HG03521 (cell line): ENCODE measurements at regions not wholly inside any gene's neighbourhood (a gene's known extent, or its start where the extent isn't known, plus 50 kb on each side); places are given as distances from the start of the nearest gene placed in this dataset.
"Not testable (repeated sequence)": the region's sequence is repeated elsewhere in the genome, so short reads cannot be mapped to it uniquely, and the experiment has no call there.

ENCODE experiments used
- ATAC-seq: cut with Tn5 transposase; IDR thresholded peaks from one replicate; pipeline ENCODE4 v1.9.1; 2021; ENCODE audit warnings: mild to moderate bottlenecking, moderate library complexity; ENCODE audit not compliant: unreplicated experiment

GRCh38 chr14:29353513-29353912, 574.1 kb downstream of the PRKD1 start:
- no peak for ATAC-seq

GRCh38 chr14:29354486-29354885, 573.2 kb downstream of the PRKD1 start:
- ATAC-seq: no peak

DNA sequence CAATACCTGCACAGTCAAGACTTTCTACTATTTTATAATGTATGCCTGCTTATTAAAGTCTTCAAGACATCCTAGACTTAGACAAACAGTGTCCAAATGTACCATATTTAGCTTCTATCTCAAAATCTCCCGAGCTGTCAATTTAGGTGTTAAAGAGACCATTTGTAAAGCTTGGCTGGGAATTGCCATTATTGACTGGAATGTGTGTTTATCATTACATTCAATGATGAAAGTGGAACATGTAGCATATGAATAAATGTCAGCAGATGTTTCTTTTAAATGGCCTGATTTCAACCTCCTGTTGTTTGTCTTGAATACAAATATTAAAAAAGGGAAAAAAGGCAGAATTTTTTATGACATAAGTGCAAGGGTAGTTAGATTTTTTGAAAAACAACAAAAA, 572.3 kb downstream of the PRKD1 start:
- no peak for ATAC-seq

DNA sequence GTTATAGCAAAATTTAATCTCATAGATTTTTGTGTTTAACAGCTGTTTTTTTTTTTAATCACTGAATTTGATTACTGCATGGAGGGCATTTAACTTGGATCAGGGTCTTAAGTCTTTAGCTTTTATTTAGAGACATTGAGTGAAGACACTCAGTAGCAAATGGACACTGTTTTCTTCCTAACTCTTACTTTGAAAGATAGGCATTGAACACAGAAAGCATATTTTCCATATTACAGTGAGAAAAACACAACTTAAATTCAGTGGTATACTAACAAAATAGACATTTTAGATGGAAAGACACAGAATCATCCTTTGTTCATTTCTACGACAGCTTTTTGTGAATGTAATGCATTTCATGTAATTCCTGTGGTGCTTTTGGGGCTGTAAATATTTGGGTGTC, 571.8 kb downstream of the PRKD1 start:
- no peak for ATAC-seq

DNA sequence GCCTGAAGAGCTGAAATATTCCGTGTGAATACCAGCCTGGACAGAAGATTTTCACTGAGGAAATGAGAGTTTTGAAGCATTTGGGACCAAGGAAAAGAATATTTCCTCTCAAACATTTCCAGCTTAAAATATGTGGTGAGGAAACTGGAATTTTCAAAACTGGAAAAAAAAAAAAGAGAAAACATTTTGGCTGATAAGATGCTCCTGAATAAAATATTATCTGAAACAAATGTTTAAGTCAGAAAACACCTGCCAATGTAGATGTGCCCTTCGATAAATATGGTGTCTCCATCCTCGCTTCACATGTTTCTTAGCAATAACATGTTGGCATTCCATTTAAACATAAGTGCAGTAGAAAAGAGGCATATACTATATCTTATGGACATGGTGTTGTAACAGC, 567.0 kb downstream of the PRKD1 start:
- ATAC-seq: no peak

DNA sequence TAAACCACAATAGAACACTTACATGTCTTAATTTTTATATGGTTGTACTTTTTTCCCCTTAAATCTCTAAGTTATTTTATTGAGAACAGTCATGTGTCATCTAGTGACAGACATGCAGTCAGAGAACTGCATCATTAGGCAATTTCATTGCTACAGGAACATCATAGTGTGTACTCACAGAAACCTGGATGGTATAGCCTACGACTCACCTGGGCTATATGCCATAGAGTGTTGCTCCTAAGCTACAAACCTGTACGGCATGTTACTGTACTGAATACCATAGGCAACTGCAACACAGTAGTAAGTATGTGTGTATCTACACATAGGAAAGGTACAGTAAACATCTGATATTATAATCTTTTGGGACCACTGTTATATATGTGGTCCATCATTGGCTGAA, 557.6 kb downstream of the PRKD1 start:
- ATAC-seq: no peak

DNA sequence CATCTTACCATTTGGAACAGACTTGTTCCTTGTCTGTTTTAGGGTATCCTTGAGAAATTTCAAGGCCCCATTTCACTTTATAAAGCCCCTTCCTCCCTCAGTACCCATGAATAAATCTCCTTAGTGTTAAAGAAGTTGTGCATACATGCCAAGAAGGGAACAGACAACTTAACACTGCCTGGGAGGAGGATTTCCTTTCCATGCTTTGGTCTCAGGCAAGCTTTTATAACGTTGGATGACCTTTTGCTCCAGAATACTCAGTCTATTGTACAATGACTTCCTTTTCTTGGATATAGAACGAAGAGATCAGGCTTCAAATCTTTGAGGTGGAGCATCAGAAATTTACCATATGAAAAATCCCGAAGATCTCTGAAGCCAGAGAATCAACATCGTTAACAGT, 551.4 kb downstream of the PRKD1 start:
- ATAC-seq: no peak

- ATAC-seq: no peak
Measured at GRCh38 chr14:29380826-29381225, 546.8 kb downstream of the PRKD1 start.

GRCh38 chr14:29388571-29388970, 539.1 kb downstream of the PRKD1 start:
- no peak for ATAC-seq

GRCh38 chr14:29390081-29390832, 537.4 kb downstream of the PRKD1 start:
- no peak for ATAC-seq

DNA sequence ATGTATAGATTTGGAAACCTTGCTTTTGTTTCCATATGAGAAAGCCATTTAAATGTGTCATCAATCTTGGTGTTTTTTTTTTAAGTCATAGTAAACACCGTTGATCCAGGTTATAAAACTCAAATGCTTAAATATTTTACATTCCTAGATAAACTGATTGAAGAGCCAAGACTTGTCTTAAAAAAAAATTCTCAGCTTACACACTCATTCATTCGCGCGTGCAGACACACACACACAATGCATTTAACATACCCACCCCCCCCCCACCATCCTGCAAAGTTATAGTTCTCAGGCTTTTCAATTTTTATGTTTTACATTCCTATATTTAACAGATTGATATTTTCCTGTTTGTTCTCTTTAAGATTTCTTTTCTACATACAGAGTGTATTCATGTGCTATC, 536.4 kb downstream of the PRKD1 start:
- no peak for ATAC-seq

- no peak for ATAC-seq
Measured at GRCh38 chr14:29391801-29392200, 535.8 kb downstream of the PRKD1 start.

DNA sequence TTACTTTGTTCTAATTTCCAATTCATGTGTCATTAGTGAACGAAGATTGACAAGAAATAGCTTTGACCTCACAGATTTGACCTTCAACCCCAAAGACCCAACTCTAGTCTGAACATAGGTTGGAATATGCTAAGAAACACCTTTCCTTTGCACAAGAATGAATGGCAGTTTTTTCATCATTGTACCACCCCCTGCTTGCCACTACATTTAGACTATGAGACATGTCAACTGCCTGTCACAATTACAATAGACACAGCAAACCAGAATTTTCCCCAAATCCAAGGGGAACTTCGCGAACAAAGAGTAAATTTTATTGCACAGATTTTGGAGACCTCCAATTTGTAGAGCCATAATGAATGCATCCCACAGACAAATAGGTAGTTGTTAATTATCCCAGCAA, 535.4 kb downstream of the PRKD1 start:
- ATAC-seq: no peak

DNA sequence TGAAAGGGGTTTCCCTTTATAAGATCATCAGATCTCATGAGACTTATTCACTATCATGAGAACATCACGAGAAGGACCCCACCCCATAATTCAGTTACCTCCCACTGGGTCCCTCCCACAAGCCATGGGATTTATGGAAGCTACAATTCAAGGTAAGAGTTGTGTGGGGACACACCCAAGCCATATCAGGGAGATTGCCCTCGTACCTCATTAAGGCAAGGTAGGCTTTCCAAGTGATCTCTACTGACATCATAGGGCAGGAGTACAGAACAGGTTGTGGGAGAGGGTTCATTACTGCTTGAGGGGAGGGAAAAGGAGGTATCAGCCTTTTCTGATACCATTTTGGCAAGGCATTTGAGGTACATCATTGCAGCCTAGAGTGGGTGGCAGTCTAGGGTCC, 524.6 kb downstream of the PRKD1 start:
- ATAC-seq: no peak

DNA sequence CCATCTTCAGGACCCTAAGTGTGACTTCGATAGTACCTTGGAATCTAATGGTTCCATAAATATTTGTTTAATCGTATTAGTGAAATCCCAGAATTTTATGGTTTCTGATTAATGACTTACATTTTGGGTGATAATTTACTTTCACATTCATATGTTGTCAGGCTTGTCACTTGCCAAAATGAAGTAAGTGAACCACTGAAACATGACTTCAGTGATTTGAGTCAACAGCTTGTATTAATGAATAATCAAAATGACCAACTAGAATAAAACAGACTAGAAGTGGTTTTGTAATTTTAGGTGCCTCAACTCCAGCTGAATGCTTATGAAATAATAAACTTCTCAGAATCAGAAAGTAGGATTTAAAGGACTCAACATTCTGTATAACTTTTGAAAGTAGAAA, 517.1 kb downstream of the PRKD1 start:
- ATAC-seq: no peak

GRCh38 chr14:29414931-29415330, 512.7 kb downstream of the PRKD1 start:
- not testable (repeated sequence) for ATAC-seq

DNA sequence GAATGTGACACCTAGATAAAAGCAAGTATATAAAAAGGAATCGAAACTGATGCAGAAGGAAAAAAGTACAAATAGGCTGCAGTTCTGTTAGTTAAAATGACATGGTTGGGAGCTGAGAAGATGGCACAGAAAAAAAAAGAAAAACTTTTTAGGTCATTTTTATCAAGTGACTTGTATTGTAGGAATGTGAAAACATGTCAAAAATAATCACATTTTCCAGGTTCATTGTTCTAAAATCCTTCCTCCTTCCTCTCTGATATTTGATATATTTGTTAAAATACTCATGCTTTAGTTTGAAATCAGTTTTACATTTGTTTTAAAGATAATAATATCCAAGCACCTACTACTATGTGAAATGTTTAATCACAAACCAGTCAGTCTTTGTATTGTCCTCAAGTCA, 507.9 kb downstream of the PRKD1 start:
- ATAC-seq: no peak

DNA sequence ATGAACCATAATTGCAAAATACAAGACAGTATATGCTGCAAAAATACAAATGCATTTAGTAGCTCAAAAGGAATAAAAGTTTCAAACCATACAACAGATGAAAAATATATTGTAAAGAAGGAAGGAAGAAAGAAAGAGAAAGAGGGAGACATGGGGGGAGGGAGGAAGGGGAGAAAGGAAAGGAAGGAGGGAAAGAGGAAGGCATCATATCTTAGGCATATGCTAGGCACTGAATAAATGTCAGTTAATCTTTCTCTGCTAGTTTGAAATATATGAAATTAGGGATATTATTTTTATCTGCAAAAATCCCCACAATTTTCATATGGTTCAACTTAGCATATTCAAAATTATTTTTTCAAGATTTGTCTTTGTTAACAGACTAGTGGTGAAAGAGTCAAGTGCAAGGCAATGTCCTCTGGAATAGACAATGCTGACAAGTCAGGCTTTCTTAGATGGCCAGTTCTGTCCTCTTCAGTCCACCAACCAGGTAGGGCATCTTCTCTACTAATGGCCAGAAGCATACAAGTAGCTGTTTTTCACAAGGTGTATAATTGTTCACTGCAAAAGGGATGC, 506.4 kb downstream of the PRKD1 start:
- ATAC-seq: no peak

DNA sequence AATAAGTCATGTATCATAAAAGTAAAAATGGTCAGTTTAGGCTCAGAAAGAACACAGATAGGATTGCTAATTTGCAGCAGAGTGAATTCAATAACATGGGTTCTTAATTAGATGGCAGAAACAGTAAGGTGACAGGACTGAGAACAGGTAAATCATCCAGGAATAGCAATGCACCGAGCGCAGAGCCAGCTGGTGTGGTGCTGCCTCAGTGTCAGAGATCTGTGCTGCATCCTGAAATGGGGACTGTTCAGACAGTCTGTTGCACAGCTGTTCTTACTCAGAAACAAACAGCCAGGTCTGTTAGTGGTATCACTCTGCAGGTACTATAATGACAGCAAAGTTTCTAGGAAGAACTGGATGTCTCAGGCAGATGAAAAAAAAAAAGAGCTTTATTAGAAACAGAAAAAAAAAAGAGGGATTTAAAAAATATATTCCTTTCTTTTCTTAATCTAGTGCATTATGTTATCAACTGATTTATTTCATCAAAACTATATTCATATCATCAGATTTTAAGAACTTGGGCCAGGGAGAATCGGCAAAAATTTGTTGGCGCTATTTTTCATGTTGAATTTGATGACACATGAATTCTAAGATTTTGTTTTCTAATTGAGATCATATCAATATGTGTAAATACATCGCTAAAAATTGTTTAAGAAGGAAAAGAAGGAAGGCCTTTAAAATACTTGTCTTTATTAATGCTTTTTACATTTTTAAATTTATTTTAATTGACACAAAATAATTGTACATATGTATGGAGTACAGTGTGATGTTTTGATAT, 501.8 kb downstream of the PRKD1 start:
- no peak for ATAC-seq

DNA sequence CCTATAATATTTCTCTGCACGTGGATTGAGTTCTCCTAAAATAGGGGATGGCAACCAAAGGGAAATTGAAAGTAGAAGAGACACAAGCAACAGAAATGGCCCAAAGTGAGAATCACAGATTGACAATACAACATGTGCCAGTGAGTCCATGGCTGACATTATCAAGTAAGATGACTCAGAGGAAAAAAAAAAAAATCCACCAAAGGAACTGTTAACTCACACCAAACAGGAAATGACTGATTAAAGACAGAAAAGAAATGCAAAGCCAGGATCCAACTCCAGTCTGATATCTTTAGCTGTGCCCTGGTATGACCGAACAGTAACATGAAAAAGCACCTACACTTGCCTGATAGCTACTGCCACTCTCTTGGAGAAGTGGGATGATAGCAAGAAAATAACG, 485.0 kb downstream of the PRKD1 start:
- ATAC-seq: no peak

- no peak for ATAC-seq
Measured at GRCh38 chr14:29444216-29444615, 483.4 kb downstream of the PRKD1 start.

DNA sequence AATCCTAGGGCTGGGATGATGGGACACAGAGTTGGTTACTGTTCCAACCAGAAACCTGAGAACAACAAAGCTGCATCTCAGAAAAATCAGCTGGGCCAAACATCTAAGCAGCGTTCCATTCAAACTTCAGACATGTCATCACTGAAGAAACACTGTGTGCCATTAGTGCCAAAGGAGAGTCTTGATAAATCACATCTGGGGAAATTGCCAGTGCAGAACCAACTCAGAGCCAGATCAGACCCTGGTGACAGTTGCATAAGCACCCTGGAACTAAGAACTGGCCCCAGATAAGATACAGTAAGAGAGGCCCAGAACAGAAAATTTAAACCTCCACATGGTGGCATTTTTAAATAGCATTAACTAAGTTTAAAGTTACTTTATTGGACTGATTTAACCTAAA, 482.8 kb downstream of the PRKD1 start:
- ATAC-seq: no peak
